ENCODE measurements at regions not wholly inside any gene's neighbourhood (a gene's known extent, or its start where the extent isn't known, plus 50 kb on each side); places are given as distances from the start of the nearest gene placed in this dataset.

DNA sequence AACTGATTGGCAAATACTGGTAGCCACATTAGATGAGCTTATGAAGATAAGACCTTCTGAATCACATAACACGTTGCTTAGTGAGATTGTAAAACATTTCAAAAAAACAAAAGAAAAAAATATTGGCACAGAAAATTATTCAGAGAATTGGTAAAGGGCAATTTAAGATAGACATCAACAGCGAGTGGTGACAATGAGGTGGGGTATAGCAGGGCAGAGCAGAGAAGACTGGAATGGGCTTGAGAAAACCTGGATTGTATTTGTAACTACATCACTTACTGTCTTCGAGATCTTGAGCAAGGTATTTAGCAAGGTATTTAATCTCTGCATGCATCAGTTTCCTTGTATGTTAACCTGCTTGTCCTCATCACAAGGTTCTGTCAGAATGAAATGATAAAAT, 313.0 kb upstream of the MEIS1 start:
- Histone ChIP-seq H3K9me2 (replicated peaks; ENCODE audit: insufficient read depth, low read length) (no peaks in the 10 kb centered on the region), H3F3A (ENCODE audit: insufficient read depth) (no peaks in the 10 kb centered on the region), H3K4me2 (ENCODE audit: low read depth, low read length, poor library complexity, severe bottlenecking) (no peak overlapping the region), H3K9me3 (ENCODE audit: insufficient read depth, low read length) (no peaks in the 10 kb centered on the region), H3K27ac (ENCODE audit: low read depth, low read length) (no peak overlapping the region), H4K20me1 (ENCODE audit: low read depth, low read length) (no peaks in the 10 kb centered on the region), H2AFZ (ENCODE audit: low read depth, low read length, severe bottlenecking) (no peak overlapping the region), H3K4me3 (ENCODE audit: insufficient read depth, low read length, poor library complexity, severe bottlenecking) (no peak overlapping the region), H3K36me3 (ENCODE audit: low read length) (no peaks in the 10 kb centered on the region), H3K79me2 (ENCODE audit: insufficient read depth, low read length) (no peaks in the 10 kb centered on the region), H3K27me3 (ENCODE audit: low read length) (no peaks in the 10 kb centered on the region), H3K9ac (ENCODE audit: low read length) (no peak overlapping the region)
- TF ChIP-seq EZH2phosphoT487 (conservative IDR thresholded peaks at IDR 0.05; ENCODE audit: low read length) = no peak
- TF ChIP-seq, protein P1, sequence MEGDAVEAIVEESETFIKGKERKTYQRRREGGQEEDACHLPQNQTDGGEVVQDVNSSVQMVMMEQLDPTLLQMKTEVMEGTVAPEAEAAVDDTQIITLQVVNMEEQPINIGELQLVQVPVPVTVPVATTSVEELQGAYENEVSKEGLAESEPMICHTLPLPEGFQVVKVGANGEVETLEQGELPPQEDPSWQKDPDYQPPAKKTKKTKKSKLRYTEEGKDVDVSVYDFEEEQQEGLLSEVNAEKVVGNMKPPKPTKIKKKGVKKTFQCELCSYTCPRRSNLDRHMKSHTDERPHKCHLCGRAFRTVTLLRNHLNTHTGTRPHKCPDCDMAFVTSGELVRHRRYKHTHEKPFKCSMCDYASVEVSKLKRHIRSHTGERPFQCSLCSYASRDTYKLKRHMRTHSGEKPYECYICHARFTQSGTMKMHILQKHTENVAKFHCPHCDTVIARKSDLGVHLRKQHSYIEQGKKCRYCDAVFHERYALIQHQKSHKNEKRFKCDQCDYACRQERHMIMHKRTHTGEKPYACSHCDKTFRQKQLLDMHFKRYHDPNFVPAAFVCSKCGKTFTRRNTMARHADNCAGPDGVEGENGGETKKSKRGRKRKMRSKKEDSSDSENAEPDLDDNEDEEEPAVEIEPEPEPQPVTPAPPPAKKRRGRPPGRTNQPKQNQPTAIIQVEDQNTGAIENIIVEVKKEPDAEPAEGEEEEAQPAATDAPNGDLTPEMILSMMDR (IDR thresholded peaks at IDR 0.05; ENCODE audit: insufficient read depth, low read length, poor library complexity, severe bottlenecking) = no peak

DNA sequence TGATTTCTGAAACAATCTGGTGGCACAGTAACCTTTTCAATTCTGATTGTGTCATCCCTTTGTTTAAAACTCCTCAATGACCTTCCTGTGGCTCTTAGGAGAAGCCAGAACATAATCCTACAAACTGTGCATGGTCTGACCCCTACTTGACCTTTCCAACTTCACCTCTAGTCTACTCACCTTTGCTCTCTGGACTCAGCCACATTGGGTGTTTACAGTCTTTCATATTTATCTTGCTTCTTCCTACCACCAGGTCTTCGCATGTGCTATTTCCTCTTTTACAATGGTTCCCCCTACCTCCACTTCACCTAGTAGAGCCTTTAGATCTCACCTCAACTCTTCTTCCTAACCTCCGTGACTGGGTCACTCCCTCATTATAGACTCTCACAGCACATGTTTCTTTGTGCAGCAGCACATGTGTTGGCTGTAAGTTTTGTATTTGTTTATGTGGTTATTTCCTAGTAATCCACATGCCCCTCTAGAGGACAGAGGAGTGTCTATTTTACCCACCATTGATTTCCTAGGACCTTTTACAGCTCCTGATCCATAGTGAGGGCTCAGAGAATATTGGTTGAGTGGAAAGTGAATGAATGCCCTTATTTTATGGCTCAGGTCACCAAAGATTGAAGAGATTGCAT, 320.8 kb upstream of the MEIS1 start:
- H4K20me1 ChIP-seq (ENCODE audit: low read depth, low read length) = no peaks in the 10 kb centered on the region
- no peaks in the 10 kb centered on the region for H3K9me3 ChIP-seq (ENCODE audit: insufficient read depth, low read length)
- no peak overlapping the region for H3K9ac ChIP-seq (ENCODE audit: low read length)
- H3K27me3 ChIP-seq (ENCODE audit: low read length) = no peaks in the 10 kb centered on the region
- no peaks in the 10 kb centered on the region for H3K36me3 ChIP-seq (ENCODE audit: low read length)
- H3K4me2 ChIP-seq (ENCODE audit: low read depth, low read length, poor library complexity, severe bottlenecking) = no peak overlapping the region
- TF ChIP-seq, protein P1 (IDR thresholded peaks at IDR 0.05; ENCODE audit: insufficient read depth, low read length, poor library complexity, severe bottlenecking) = no peak
- no peak for TF ChIP-seq EZH2phosphoT487 (conservative IDR thresholded peaks at IDR 0.05; ENCODE audit: low read length)
- no peak overlapping the region for H3K4me3 ChIP-seq (ENCODE audit: insufficient read depth, low read length, poor library complexity, severe bottlenecking)
- H3F3A ChIP-seq (ENCODE audit: insufficient read depth) = no peaks in the 10 kb centered on the region
- H3K9me2 ChIP-seq (replicated peaks; ENCODE audit: insufficient read depth, low read length) = no peaks in the 10 kb centered on the region
- no peak overlapping the region for H2AFZ ChIP-seq (ENCODE audit: low read depth, low read length, severe bottlenecking)
- H3K79me2 ChIP-seq (ENCODE audit: insufficient read depth, low read length) = no peaks in the 10 kb centered on the region
- H3K27ac ChIP-seq (ENCODE audit: low read depth, low read length) = no peak overlapping the region

DNA sequence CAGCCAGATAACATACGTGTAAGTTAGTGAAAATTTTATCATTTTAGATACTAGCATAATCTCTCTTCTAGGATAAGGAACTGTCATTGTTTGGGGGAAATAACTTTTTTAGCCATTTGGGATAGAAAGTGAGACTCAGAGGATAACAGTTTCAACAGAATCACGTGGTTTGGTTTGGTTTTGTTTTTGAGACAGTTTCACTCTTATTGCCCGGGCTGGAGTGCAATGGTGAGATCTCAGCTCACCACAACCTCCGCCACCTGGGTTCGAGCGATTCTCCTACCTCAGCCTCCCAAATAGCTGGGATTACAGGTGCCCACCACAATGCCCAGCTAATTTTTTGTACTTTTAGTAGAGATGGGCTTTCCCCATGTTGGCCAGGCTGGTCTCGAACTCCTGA, 323.2 kb upstream of the MEIS1 start:
- H3K27ac ChIP-seq (ENCODE audit: low read depth, low read length) = no peak overlapping the region
- H3K79me2 ChIP-seq (ENCODE audit: insufficient read depth, low read length) = no peaks in the 10 kb centered on the region
- no peaks in the 10 kb centered on the region for H3F3A ChIP-seq (ENCODE audit: insufficient read depth)
- no peak overlapping the region for H3K4me3 ChIP-seq (ENCODE audit: insufficient read depth, low read length, poor library complexity, severe bottlenecking)
- TF ChIP-seq, protein P1 (IDR thresholded peaks at IDR 0.05; ENCODE audit: insufficient read depth, low read length, poor library complexity, severe bottlenecking) = no peak
- TF ChIP-seq EZH2phosphoT487 (conservative IDR thresholded peaks at IDR 0.05; ENCODE audit: low read length) = no peak
- H2AFZ ChIP-seq (ENCODE audit: low read depth, low read length, severe bottlenecking) = no peak overlapping the region
- H3K27me3 ChIP-seq (ENCODE audit: low read length) = no peaks in the 10 kb centered on the region
- H3K4me2 ChIP-seq (ENCODE audit: low read depth, low read length, poor library complexity, severe bottlenecking) = no peak overlapping the region
- no peaks in the 10 kb centered on the region for H3K36me3 ChIP-seq (ENCODE audit: low read length)
- no peaks in the 10 kb centered on the region for H4K20me1 ChIP-seq (ENCODE audit: low read depth, low read length)
- H3K9ac ChIP-seq (ENCODE audit: low read length) = no peak overlapping the region
- no peaks in the 10 kb centered on the region for H3K9me2 ChIP-seq (replicated peaks; ENCODE audit: insufficient read depth, low read length)
- no peaks in the 10 kb centered on the region for H3K9me3 ChIP-seq (ENCODE audit: insufficient read depth, low read length)
